Activated T-cell treated with anti-CD3 and anti-CD28 coated beads, Interleukin-2, amount 50 U/mL, for 1 hour (primary cell): ENCODE measurements at regions not wholly inside any gene's neighbourhood (a gene's known extent, or its start where the extent isn't known, plus 50 kb on each side); places are given as distances from the start of the nearest gene placed in this dataset.
A peak's percentile ranks its signal among the peaks of the same experiment; 100 is the strongest.
"Not testable (repeated sequence)": the region's sequence is repeated elsewhere in the genome, so short reads cannot be mapped to it uniquely, and the experiment has no call there.

Experiments used
- DNase-seq: peaks from one replicate; pipeline ENCODE4 v3.0.0-alpha.2; 2020

DNA sequence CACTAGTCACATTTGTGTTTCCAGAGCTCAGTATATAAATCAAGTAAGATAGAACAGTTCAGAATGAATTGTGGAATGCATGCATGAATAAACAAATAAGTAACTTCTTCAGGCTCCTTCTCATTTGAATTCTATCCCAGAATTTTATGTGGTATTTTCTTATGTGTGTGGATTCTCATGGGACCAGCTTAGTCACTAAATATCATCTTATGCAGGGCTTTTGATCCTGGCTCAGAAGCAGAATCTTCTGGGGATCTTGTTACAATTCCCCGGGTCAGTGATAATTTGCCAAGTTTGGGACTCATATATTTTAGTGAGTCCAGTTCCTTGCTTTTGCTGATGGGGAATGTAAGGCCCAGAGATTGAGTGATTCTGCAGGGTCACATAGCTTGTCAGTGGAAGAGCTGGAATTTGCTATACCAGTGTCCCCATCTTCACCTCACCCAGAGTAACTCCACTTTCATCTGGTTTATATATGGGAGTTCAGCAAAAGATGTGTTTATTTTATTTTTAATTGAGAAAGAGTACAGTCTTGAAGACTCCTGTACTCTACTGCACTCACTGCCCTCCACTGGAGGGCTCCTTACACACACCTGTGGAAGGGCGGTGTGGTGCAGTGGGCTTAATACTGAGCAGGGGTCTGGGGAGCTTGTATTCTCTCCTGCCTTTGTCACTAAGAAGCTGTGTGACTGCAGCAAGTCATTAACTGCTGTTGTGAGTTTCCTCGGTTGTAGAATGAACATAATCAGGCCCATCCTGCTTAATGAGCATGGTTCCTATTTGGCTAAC lies 198.2 kb upstream of the CXorf66 start:
- DNase-seq: no peak

DNA sequence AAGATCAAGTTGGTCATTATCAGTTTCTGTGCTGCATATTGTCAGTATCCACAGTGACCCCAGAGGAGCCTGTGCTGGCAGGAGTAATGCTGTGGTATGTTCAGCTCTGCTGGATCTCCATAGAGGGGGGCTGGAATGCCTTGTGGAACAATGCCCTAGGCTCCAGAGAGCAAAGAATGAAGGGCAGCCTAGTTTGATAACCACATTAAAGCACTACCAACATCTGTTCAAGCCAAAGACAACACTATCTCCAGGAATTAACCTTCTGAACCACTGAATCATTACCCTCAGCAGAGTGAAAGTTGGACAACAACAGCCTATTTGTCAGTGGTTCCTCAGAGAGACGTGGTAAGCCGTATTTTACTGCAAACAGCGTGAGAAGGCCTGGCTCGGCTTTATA lies 192.3 kb upstream of the CXorf66 start:
- no peak for DNase-seq

DNA sequence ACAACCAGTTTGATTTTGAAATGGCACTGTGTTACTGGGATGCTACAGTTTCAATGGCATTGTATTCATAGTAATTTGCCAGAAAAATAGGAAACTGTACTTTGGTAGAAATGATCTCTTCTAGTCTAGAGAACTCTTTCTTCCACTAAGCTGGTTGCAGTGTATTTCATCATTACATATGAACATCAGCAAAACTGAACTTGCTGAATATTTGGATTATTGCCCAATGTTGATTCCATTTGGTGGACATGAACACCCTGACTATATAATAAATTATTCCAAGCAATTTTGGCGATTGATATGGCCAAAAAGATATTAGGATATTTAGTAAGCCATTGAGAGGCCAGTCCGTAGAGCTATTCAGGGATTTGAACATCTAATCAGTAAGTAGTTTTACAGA lies 191.8 kb upstream of the CXorf66 start:
- DNase-seq: no peak

GRCh38 chrX:140151316-140151715 lies 186.0 kb upstream of the CXorf66 start:
- no peak for DNase-seq

DNA sequence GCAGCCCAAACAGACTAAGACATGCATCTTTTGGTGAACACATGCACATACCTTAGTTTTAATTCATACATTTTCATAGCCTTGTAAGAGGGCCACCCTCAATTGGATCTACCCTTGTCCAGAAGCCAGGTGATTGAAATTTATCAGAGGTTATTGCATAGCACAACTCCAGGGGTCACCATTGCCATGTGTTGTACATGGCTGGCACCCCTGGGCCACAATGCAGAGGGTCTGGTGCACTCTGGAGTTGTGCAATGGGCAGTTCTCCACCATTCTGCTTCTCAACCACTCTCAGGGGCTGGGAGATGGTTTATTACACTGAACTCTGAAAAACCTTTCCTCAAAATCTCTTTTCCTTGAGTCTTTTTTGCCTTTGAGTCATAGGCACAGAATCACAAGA lies 184.4 kb upstream of the CXorf66 start:
- DNase-seq: no peak

- DNase-seq: no peak
These were observed 176.2 kb upstream of the CXorf66 start for GRCh38 chrX:140141444-140142029.

- DNase-seq: not testable (repeated sequence)
These were observed 173.2 kb upstream of the CXorf66 start for GRCh38 chrX:140138492-140138891.

DNA sequence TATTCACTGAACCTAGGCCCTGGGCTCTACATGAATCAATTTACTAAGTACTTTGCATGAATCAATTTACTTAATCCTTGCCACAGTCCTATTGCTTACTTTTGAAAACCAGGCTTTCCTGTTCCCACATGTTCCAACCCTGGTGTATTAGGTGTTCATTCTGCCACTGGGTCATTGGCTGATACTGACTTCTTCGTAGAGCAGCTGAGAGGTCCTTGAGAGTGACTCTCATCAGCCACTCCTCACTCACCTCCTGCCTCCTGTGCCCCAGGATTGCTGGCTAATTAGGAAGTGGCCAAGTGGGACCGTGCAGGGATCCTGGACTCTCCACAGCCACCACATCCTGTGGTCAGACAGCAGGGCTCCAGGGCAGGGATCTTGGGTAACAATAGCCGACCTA lies 172.7 kb upstream of the CXorf66 start:
- not testable (repeated sequence) for DNase-seq

GRCh38 chrX:140132937-140133336 lies 167.6 kb upstream of the CXorf66 start:
- DNase-seq: no peak

DNA sequence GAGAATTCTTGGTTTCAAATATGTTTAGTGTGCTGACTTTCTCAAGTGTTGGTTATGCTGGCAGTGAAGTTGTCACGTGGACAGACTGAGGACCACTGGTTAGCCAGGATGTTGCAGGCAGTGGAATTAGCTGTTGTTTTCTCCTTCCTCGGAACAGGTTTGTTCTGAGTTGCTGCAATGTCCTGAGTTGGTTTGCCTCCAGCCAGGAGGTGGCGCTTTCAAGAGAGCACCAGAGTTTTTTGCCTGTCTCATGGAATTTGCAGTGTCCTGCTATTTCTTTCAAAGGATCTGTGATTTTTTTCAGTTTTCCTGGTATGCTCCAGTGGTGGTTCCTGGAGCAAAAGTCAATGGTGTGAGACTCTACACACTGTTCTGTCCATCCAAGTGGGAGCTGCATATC lies 158.1 kb upstream of the CXorf66 start:
- DNase-seq: no peak

DNA sequence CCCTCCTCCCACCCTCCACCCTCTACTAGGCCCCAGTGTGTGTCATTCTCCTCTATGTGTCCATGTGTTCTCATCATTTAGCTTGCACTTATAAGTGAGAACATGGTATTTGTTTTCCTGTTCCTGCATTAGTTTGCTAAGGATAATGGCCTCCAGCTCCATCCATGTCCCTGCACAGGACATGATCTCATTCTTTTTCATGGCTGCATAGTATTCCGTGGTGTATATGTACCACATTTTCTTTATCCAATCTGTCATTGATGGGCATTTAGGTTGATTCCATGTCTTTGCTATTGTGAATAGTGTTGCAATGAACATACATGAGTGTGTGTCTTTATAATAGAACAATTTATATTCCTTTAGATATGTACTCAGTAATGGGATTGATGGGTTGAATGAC lies 148.7 kb upstream of the CXorf66 start:
- DNase-seq: not testable (repeated sequence)

GRCh38 chrX:140110081-140110650 lies 144.8 kb upstream of the CXorf66 start:
- DNase-seq: no peak

GRCh38 chrX:140104760-140105159 lies 139.4 kb upstream of the CXorf66 start:
- DNase-seq: no peak

DNA sequence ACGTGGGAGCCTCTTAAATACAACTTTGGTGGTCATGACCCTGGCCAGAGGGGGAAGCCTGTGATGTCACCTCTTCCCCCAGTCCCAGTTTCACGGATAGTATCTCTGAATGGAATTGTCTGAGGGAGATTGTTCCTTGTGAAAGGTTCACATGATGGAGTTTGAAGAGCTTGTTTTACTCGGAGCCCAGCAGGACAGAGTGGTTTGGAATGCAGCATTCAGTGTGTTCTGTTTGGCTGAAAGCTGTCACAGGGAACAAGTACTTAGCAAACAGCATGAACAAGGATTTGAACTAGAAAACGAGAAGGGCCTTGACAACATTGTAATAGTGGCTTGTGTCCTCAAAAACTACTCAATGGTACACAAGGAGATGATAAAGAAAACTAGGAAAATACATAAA lies 133.9 kb upstream of the CXorf66 start:
- no peak for DNase-seq

DNA sequence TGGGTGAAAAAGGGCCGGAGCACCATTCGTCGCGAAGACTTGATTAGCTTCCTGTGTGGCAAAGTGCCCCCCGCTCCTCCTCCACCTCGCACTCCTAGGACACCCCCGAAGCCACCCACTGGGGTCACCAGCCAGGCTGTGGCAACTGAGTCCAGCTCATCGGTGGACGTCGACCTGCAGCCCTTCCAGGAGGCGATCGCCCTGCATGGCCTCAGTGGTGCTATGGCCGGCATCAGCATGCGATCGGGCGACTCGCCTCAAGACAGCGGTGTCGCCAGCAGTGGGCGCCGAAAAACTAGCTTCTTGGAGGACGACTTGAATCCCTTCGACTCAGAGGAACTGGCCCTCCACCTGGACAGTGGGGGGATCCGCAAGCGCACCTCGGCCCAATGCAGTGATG lies 126.8 kb upstream of the CXorf66 start:
- no peak for DNase-seq

GRCh38 chrX:140091125-140091886 lies 126.0 kb upstream of the CXorf66 start:
- peak; percentile 21 for DNase-seq

DNA sequence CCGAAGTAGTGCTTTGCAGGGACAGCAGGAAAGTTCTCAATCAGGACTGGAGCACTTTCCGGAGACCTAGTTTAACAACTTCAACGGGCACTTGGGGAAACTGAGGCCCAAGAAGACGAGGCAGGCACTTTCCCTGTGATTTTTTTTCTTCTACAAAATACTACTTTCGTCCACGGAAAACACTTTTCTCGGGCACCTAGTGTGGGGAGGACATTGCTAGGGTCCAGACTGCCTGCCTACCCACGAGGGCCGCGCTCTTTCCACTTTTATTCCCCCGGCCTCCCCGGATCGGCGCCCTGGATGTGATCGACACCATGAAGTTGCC lies 125.4 kb upstream of the CXorf66 start:
- DNase-seq: no peak

GRCh38 chrX:140088438-140088837 lies 123.1 kb upstream of the CXorf66 start:
- no peak for DNase-seq

DNA sequence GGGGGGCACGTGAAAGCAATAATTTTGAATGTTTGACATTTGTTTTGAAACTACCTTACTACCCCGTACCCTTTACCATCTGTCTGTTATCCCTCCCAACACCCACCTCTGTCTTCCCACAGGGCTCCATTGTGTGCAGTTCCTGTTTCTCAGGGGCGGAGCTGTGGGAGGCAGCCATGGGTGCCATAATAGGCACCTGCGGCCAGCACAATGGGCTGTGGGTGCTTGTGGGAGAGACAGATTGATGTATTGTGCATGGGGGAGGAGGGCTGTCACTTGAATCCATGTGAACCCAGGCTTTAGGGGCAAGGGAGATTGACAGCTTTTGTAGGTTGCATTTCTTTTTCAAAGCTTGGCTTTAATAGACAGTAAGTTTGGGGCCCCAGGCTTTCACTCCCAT lies 122.6 kb upstream of the CXorf66 start:
- no peak for DNase-seq

GRCh38 chrX:140086691-140087090 lies 121.4 kb upstream of the CXorf66 start:
- DNase-seq: no peak

GRCh38 chrX:140074851-140075250 lies 109.5 kb upstream of the CXorf66 start:
- not testable (repeated sequence) for DNase-seq

DNA sequence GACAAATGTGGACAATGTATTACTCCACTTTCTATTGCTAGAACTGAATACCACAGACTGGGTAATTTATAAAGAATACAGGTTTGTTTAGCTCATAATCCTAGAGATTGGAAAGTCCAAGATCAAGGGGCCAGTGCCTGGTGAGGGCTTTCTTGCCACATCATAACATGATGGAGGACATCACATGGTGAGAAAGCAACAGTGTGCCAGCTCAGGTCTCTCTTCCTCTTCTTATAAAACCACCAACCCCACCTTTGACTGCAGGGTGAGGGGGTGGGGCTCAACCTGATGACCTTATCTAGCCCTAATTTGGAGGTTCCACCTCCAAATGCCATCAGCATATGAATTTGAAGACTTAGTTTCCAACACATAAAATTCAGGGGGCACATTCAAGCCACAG lies 105.7 kb upstream of the CXorf66 start:
- no peak for DNase-seq

GRCh38 chrX:140065961-140066662 lies 100.8 kb upstream of the CXorf66 start:
- no peak for DNase-seq
